Uterus (tissue), 2 donors: ENCODE measurements at regions not wholly inside any gene's neighbourhood (a gene's known extent, or its start where the extent isn't known, plus 50 kb on each side); places are given as distances from the start of the nearest gene placed in this dataset.

Experiments
- CTCF ChIP-seq, 4 experiments: fragments of 200-600 bp in 2 of 4; fragments of 450-650 bp in 2 of 4; sonication (generic) in 2 of 4; IDR thresholded peaks; one replicate each; pipeline ENCODE4 v1.5.1; 2016 to 2019; ENCODE audit warnings: antibody characterized with exemption in 4 of 4, mild to moderate bottlenecking in 2 of 4, moderate library complexity in 1 of 4
- POLR2A ChIP-seq, 2 donors: fragments of 450-650 bp; IDR thresholded peaks; one replicate each; pipeline ENCODE4 v1.6.1; 2016; ENCODE audit warnings: antibody characterized with exemption in 2 of 2, mild to moderate bottlenecking in 1 of 2, moderate library complexity in 1 of 2

- TF ChIP-seq CTCF (IDR thresholded peaks at IDR 0.05) (no peak), POLR2A (IDR thresholded peaks at IDR 0.05) (no peak)
These were observed 512.8 kb upstream of the MIR17HG start for GRCh38 chr13:90834700-90835099.
